GM10248 (cell line): ENCODE measurements at regions not wholly inside any gene's neighbourhood (a gene's known extent, or its start where the extent isn't known, plus 50 kb on each side); places are given as distances from the start of the nearest gene placed in this dataset.
A peak's percentile ranks its signal among the peaks of the same experiment; 100 is the strongest.

Experiments
- CTCF ChIA-PET: fragments of 300-600 bp; sonication (Branson Sonifier 250); formaldehyde crosslinking; extraction: SDS; loops from one replicate; lab custom pipeline; 2021; ENCODE audit warnings: antibody characterized with exemption; lab: Yijun Ruan, JAX
- POLR2A ChIA-PET: fragments of 350-650 bp; sonication (Branson Sonifier 250); formaldehyde crosslinking; extraction: SDS; loops from one replicate; lab custom pipeline; 2020; ENCODE audit warnings: antibody characterized with exemption; lab: Yijun Ruan, JAX
- DNase-seq: peaks from one replicate; pipeline ENCODE4 v3.0.0; 2012; ENCODE audit errors: extremely low spot score
- CTCF ChIP-seq: IDR thresholded peaks from 2 replicates; pipeline ENCODE4 v1.5.1; 2012; ENCODE audit warnings: mild to moderate bottlenecking, low read depth; ENCODE audit errors: extremely low read depth, missing control alignments, control extremely low read depth

GRCh38 chr21:25298512-25299491, 308.5 kb downstream of the MRPL39 start:
- CTCF ChIA-PET: interaction anchor here (1.1 to 6.6 kb wide), 5 partner anchors 8 to 31 kb away, joined by 3 to 40 read pairs (median 5); no protein-coding TSS in a partner anchor
- no peak for TF ChIP-seq CTCF
- peak; percentile 8 for DNase-seq
- POLR2A ChIA-PET: no interaction called here

- CTCF ChIA-PET: interaction anchor here (6.6 kb wide), 1 partner anchor 15 kb away, joined by 40 read pairs; no protein-coding TSS in a partner anchor
- TF ChIP-seq CTCF: no peak
- POLR2A ChIA-PET: no interaction called here
- no peak for DNase-seq
Measured at GRCh38 chr21:25297117-25297516, 310.2 kb downstream of the MRPL39 start.

- no peak for TF ChIP-seq CTCF
- ChIA-PET POLR2A (no interaction called here), CTCF (interaction anchor here (6.6 kb wide), 1 partner anchor 14 kb away, joined by 40 read pairs; no protein-coding TSS in a partner anchor)
- no peak for DNase-seq
Measured at GRCh38 chr21:25296252-25296651, 311.0 kb downstream of the MRPL39 start.

- TF ChIP-seq CTCF: no peak
- POLR2A ChIA-PET: no interaction called here
- no peak for DNase-seq
- CTCF ChIA-PET: no interaction called here
Measured at GRCh38 chr21:25292396-25292795, 314.9 kb downstream of the MRPL39 start.

GRCh38 chr21:25283720-25284119, 323.6 kb downstream of the MRPL39 start:
- ChIA-PET POLR2A (no interaction called here), CTCF (interaction anchor here (0.6 to 3.7 kb wide), 21 partner anchors 9 to 382 kb away, joined by 3 to 40 read pairs (median 5); no protein-coding TSS in a partner anchor)
- peak; percentile 25 for DNase-seq
- peak; percentile 32 for TF ChIP-seq CTCF

- POLR2A ChIA-PET: no interaction called here
- CTCF ChIA-PET: interaction anchor here (1.5 to 3.7 kb wide), 2 partner anchors 15 to 105 kb away, joined by 5 to 40 read pairs; no protein-coding TSS in a partner anchor
- DNase-seq: no peak
- TF ChIP-seq CTCF: no peak
Measured at GRCh38 chr21:25281134-25281533, 326.1 kb downstream of the MRPL39 start.
